Spleen (tissue), 11 donors: ENCODE measurements at regions not wholly inside any gene's neighbourhood (a gene's known extent, or its start where the extent isn't known, plus 50 kb on each side); places are given as distances from the start of the nearest gene placed in this dataset.
"Not testable (repeated sequence)": the region's sequence is repeated elsewhere in the genome, so short reads cannot be mapped to it uniquely, and the experiment has no call there.

Experiments used
- DNase-seq: peaks from one replicate; pipeline ENCODE4 v3.0.0-alpha.2; 2020
- H3K27ac ChIP-seq, 8 donors: fragments of 200-600 bp; sonication (generic) in 7 of 8; 1 replicate in 4 of 8; 2 replicates in 4 of 8; pipeline versions ENCODE4 v1.5.0 to v1.8.0; 2016 to 2021; ENCODE audit warnings: inconsistent platforms in 4 of 8, mild to moderate bottlenecking in 4 of 8, moderate library complexity in 1 of 8
- H3K27me3 ChIP-seq, 7 donors: fragments of 200-600 bp; sonication (generic) in 6 of 7; replicated peaks in 1 of 7; 1 replicate in 4 of 7; 2 replicates in 3 of 7; pipeline versions ENCODE4 v1.5.0 to v1.8.0; 2016 to 2021; ENCODE audit warnings: inconsistent platforms in 3 of 7, mild to moderate bottlenecking in 1 of 7
- H3K36me3 ChIP-seq, 6 donors: fragments of 200-600 bp; sonication (generic) in 5 of 6; 1 replicate in 4 of 6; 2 replicates in 2 of 6; pipeline versions ENCODE4 v1.5.0 to v1.8.0; 2016 to 2021; ENCODE audit warnings: inconsistent platforms in 2 of 6
- H3K4me1 ChIP-seq, 6 donors: fragments of 200-600 bp; sonication (generic) in 5 of 6; 1 replicate in 3 of 6; 2 replicates in 3 of 6; pipeline versions ENCODE4 v1.5.0 to v1.8.0; 2016 to 2021; ENCODE audit warnings: inconsistent platforms in 3 of 6
- H3K4me3 ChIP-seq, 8 donors: fragments of 200-600 bp; sonication (generic) in 7 of 8; 1 replicate in 4 of 8; 2 replicates in 4 of 8; pipeline versions ENCODE4 v1.5.0 to v1.8.0; 2016 to 2021; ENCODE audit warnings: inconsistent platforms in 4 of 8, mild to moderate bottlenecking in 4 of 8, moderate library complexity in 2 of 8
- H3K9me3 ChIP-seq, 8 donors: fragments of 200-600 bp; sonication (generic) in 7 of 8; 1 replicate in 4 of 8; 2 replicates in 4 of 8; pipeline versions ENCODE4 v1.5.0 to v1.8.0; 2016 to 2021; ENCODE audit warnings: inconsistent platforms in 4 of 8
- CTCF ChIP-seq, 11 experiments: fragments of 200-600 bp in 7 of 11; fragments of 450-650 bp in 4 of 11; sonication (generic) in 4 of 11; IDR thresholded peaks in 8 of 11; conservative IDR thresholded peaks in 3 of 11; 1 replicate in 7 of 11; 2 replicates in 4 of 11; pipeline versions ENCODE4 v1.4.0 to v1.8.0; 2016 to 2021; ENCODE audit warnings: antibody characterized with exemption in 11 of 11, inconsistent platforms in 4 of 11, mild to moderate bottlenecking in 1 of 11
- POLR2A ChIP-seq, 3 donors: fragments of 450-650 bp; IDR thresholded peaks; one replicate each; pipeline ENCODE4 v1.5.1; 2017; ENCODE audit warnings: antibody characterized with exemption in 3 of 3, mild to moderate bottlenecking in 1 of 3
- POLR2AphosphoS5 ChIP-seq, 3 donors: sonication (generic); formaldehyde crosslinking; IDR thresholded peaks; one replicate each; pipeline ENCODE4 v1.5.1; 2017; ENCODE audit warnings: antibody characterized with exemption in 3 of 3
- WGBS, 5 donors: extraction: QIAGEN DNeasy Blood & Tissue Kit in 3 of 5; methylation state at CpG; one replicate each; pipeline versions ENCODE4 v1.1.5 to v1.1.7; 2013 to 2018; 5-methylcytosine and 5-hydroxymethylcytosine counted together
- intact Hi-C: fragments of 100-400 bp; cut with DNase I; formaldehyde crosslinking; loops from one replicate; pipeline ENCODE4 v1.15.0; 2023; ENCODE audit warnings: low total_unique reads
- donor health status: healthy with polysubstance abuse.
- donor health status: DM: no; HTN: no; CAD: no; lungs with moderate emphysema.
- donor health status: DM: no; HTN: no; CAD: no.
- donor health status: Bipolar disorder and iron deficiency.
- donor health status: healthy.
- donor health status: DM: no; HTN: no; CAD: no.
- donor health status: DM: yes; HTN: yes; CAD: no.

- 42 to 49% (median 47%) methylated on average over 4 of the region's 4 CpGs for WGBS, 5 donors
- H3K27ac ChIP-seq, result peak overlapping the region in 5 of 8 donors; percentile 47 to 72 (median 61)
- H3K36me3 ChIP-seq, result no peaks in the 10 kb centered on the region
- H3K9me3 ChIP-seq, result peaks cover 0 to 17% (median 13%) of the 10 kb centered on the region in 8 donors
- intact Hi-C loops, result loop anchor here (5.0 kb wide), 1 partner anchor 208 kb away; no protein-coding TSS in a partner anchor
- no peak for DNase-seq
- no peaks in the 10 kb centered on the region for H3K27me3 ChIP-seq
- H3K4me1 ChIP-seq, result peaks cover 0 to 23% (median 10%) of the 10 kb centered on the region in 6 donors
- H3K4me3 ChIP-seq, result no peak overlapping the region
- TF ChIP-seq POLR2AphosphoS5 (IDR thresholded peaks at IDR 0.05), result no peak
- peak; percentile 24 to 74 (median 53) for TF ChIP-seq CTCF (IDR thresholded peaks at IDR 0.05 in 8 of 11, conservative IDR thresholded peaks at IDR 0.05 in 3 of 11)
Measured at GRCh38 chr6:155530219-155530834, 74.7 kb upstream of the NOX3 start.

GRCh38 chr6:155529814-155530213 is 74.2 kb upstream of the NOX3 start:
- Histone ChIP-seq H3K9me3 (peaks cover 0 to 17% (median 13%) of the 10 kb centered on the region in 8 donors), H3K4me1 (peaks cover 0 to 23% (median 10%) of the 10 kb centered on the region in 6 donors), H3K27ac (peak overlapping the region in 7 of 8 donors; percentile 30 to 72 (median 57))
- not testable (repeated sequence) for H3K4me3 ChIP-seq, DNase-seq, H3K27me3 ChIP-seq, H3K36me3 ChIP-seq
- intact Hi-C loops, result loop anchor here (5.0 kb wide), 1 partner anchor 208 kb away; no protein-coding TSS in a partner anchor
- WGBS, 5 donors, result 91 to 95% (median 93%) methylated on average over 7 of the region's 7 CpGs

- Histone ChIP-seq H3K27me3 (no peaks in the 10 kb centered on the region), H3K27ac (peak overlapping the region; percentile 8 to 72 (median 58)), H3K4me3 (no peak overlapping the region), H3K4me1 (peaks cover 0 to 23% (median 10%) of the 10 kb centered on the region in 6 donors), H3K36me3 (no peaks in the 10 kb centered on the region), H3K9me3 (peaks cover 0 to 14% (median 9%) of the 10 kb centered on the region in 8 donors)
- 34 to 50% (median 39%) methylated on average over 2 of the region's 2 CpGs for WGBS, 5 donors
- no peak for DNase-seq
- no peak for TF ChIP-seq POLR2A (IDR thresholded peaks at IDR 0.05)
- TF ChIP-seq CTCF (IDR thresholded peaks at IDR 0.05 in 8 of 11, conservative IDR thresholded peaks at IDR 0.05 in 3 of 11), result no peak
- TF ChIP-seq POLR2AphosphoS5 (IDR thresholded peaks at IDR 0.05), result peak in 1 of 3 donors; percentile 56
- intact Hi-C loops, result no loop called here
Measured at GRCh38 chr6:155528982-155529453, 73.4 kb upstream of the NOX3 start.

GRCh38 chr6:155528335-155528734 is 72.7 kb upstream of the NOX3 start:
- no peak for TF ChIP-seq CTCF (IDR thresholded peaks at IDR 0.05 in 8 of 11, conservative IDR thresholded peaks at IDR 0.05 in 3 of 11)
- no peak for TF ChIP-seq POLR2AphosphoS5 (IDR thresholded peaks at IDR 0.05)
- no peak for TF ChIP-seq POLR2A (IDR thresholded peaks at IDR 0.05)
- H3K9me3 ChIP-seq, result peaks cover 0 to 8% (median 3%) of the 10 kb centered on the region in 8 donors
- no peak overlapping the region for H3K4me3 ChIP-seq
- intact Hi-C loops, result no loop called here
- H3K27ac ChIP-seq, result peak overlapping the region in 7 of 8 donors; percentile 32 to 72 (median 58)
- peaks cover 0 to 23% (median 10%) of the 10 kb centered on the region in 6 donors for H3K4me1 ChIP-seq
- H3K36me3 ChIP-seq, result no peaks in the 10 kb centered on the region
- no peak for DNase-seq
- 70 to 80% (median 71%) methylated on average over 1 of the region's 1 CpG for WGBS, 5 donors
- H3K27me3 ChIP-seq, result no peaks in the 10 kb centered on the region
